Neural progenitor cell (in vitro differentiated cells): ENCODE measurements at regions not wholly inside any gene's neighbourhood (a gene's known extent, or its start where the extent isn't known, plus 50 kb on each side); places are given as distances from the start of the nearest gene placed in this dataset.

ENCODE experiments used
- DNase-seq: peaks from one replicate; pipeline ENCODE4 v3.0.0-alpha.2; 2016; ENCODE audit warnings: low spot score
- H2AFZ ChIP-seq: fragments of 200-600 bp; sonication (generic); replicated peaks from 2 replicates; pipeline ENCODE4 v1.6.1; 2016; ENCODE audit warnings: antibody characterized with exemption
- H3F3A ChIP-seq: fragments of 200-600 bp; sonication (generic); 2 replicates; pipeline ENCODE4 v1.6.1; 2016; ENCODE audit warnings: antibody characterized with exemption, low read depth
- H3K27ac ChIP-seq: fragments of 200-600 bp; sonication (generic); 2 replicates; pipeline ENCODE4 v1.5.1; 2016; ENCODE audit warnings: mild to moderate bottlenecking
- H3K27me3 ChIP-seq: fragments of 200-600 bp; sonication (generic); 2 replicates; pipeline ENCODE4 v1.6.1; 2016; ENCODE audit warnings: mild to moderate bottlenecking, moderate library complexity
- H3K36me3 ChIP-seq: fragments of 200-600 bp; sonication (generic); 2 replicates; pipeline ENCODE4 v1.5.1; 2016
- H3K4me1 ChIP-seq: fragments of 200-600 bp; sonication (generic); 2 replicates; pipeline ENCODE4 v1.6.1; 2016; ENCODE audit warnings: mixed run types
- H3K4me2 ChIP-seq: fragments of 200-600 bp; sonication (generic); 2 replicates; pipeline ENCODE4 v1.6.1; 2016
- H3K4me3 ChIP-seq: fragments of 200-600 bp; sonication (generic); 2 replicates; pipeline ENCODE4 v1.5.1; 2016
- H3K79me2 ChIP-seq: fragments of 200-600 bp; sonication (generic); 2 replicates; pipeline ENCODE4 v1.6.1; 2016; ENCODE audit warnings: low read depth
- H3K9ac ChIP-seq: fragments of 200-600 bp; sonication (generic); 2 replicates; pipeline ENCODE4 v1.6.1; 2016
- H3K9me3 ChIP-seq: fragments of 200-600 bp; sonication (generic); 2 replicates; pipeline ENCODE4 v1.5.1; 2016; ENCODE audit warnings: low read depth
- H4K20me1 ChIP-seq: fragments of 200-600 bp; sonication (generic); 2 replicates; pipeline ENCODE4 v1.6.1; 2016; ENCODE audit warnings: low read depth
- H3K27ac Mint-ChIP-seq: 3 replicates; pipeline ENCODE4 v1.8.0; 2021; ENCODE audit warnings: mixed read lengths
- H3K27me3 Mint-ChIP-seq: 2 replicates; pipeline ENCODE4 v1.8.0; 2022; ENCODE audit warnings: low read depth, mild to moderate bottlenecking, inconsistent platforms, moderate library complexity, mixed read lengths; ENCODE audit not compliant: insufficient read depth
- H3K36me3 Mint-ChIP-seq: 3 replicates; pipeline ENCODE4 v1.8.0; 2021; ENCODE audit warnings: mixed read lengths
- H3K4me1 Mint-ChIP-seq: 3 replicates; pipeline ENCODE4 v1.8.0; 2021; ENCODE audit warnings: mixed read lengths
- H3K4me3 Mint-ChIP-seq: 3 replicates; pipeline ENCODE4 v1.8.0; 2021; ENCODE audit warnings: mild to moderate bottlenecking, moderate library complexity, mixed read lengths
- H3K9me3 Mint-ChIP-seq: 3 replicates; pipeline ENCODE4 v1.8.0; 2020; ENCODE audit warnings: mixed read lengths
- EZH2 ChIP-seq: fragments of 200-600 bp; sonication (generic); IDR thresholded peaks from 2 replicates; pipeline ENCODE4 v1.6.1; 2017; ENCODE audit warnings: antibody characterized with exemption, mild to moderate bottlenecking, moderate library complexity
- EZH2phosphoT487 ChIP-seq: fragments of 200-600 bp; sonication (generic); IDR thresholded peaks from 2 replicates; pipeline ENCODE4 v1.6.1; 2017; ENCODE audit warnings: antibody characterized with exemption
- TF ChIP-seq, protein P1 (sequence below): fragments of 200-600 bp; sonication (generic); IDR thresholded peaks from 2 replicates; pipeline ENCODE4 v1.5.1; 2017; ENCODE audit warnings: antibody characterized with exemption, mild to moderate bottlenecking

DNA sequence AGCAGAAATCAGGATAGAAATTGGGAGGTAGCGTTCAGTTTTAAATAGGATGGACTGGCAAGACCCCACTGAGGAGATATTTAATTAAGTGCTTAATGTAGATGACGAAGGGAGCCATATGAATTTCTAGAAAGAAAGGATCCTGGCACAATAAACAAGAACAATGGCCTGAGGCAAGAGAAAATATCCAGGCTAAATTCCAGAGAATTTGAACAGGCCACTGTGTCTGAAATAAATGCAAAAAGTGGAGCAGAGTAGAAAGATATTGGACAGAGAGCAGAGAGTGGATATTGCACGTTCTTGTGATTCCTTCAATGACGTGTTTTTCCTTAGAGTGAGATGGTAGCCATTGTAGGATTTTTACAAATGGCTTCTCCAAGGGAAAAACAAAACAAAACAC lies 1504.8 kb downstream of the C4orf33 start:
- Histone ChIP-seq H3K9ac (no peak overlapping the region), H3K36me3 (no peaks in the 10 kb centered on the region), H3K27ac (no peak overlapping the region), H3K9me3 (no peaks in the 10 kb centered on the region), H3K4me3 (no peak overlapping the region), H3K79me2 (no peaks in the 10 kb centered on the region), H3F3A (no peaks in the 10 kb centered on the region), H4K20me1 (no peaks in the 10 kb centered on the region), H3K4me2 (no peak overlapping the region), H2AFZ (no peak overlapping the region), H3K4me1 (peaks cover 8% of the 10 kb centered on the region), H3K27me3 (no peaks in the 10 kb centered on the region)
- no peaks in the 10 kb centered on the region for H3K36me3 Mint-ChIP-seq
- H3K27ac Mint-ChIP-seq: no peak overlapping the region
- DNase-seq: no peak
- H3K4me3 Mint-ChIP-seq: no peak overlapping the region
- H3K4me1 Mint-ChIP-seq: peaks cover 4% of the 10 kb centered on the region
- H3K9me3 Mint-ChIP-seq: no peaks in the 10 kb centered on the region
- no peak for TF ChIP-seq EZH2phosphoT487
- TF ChIP-seq, protein P1, sequence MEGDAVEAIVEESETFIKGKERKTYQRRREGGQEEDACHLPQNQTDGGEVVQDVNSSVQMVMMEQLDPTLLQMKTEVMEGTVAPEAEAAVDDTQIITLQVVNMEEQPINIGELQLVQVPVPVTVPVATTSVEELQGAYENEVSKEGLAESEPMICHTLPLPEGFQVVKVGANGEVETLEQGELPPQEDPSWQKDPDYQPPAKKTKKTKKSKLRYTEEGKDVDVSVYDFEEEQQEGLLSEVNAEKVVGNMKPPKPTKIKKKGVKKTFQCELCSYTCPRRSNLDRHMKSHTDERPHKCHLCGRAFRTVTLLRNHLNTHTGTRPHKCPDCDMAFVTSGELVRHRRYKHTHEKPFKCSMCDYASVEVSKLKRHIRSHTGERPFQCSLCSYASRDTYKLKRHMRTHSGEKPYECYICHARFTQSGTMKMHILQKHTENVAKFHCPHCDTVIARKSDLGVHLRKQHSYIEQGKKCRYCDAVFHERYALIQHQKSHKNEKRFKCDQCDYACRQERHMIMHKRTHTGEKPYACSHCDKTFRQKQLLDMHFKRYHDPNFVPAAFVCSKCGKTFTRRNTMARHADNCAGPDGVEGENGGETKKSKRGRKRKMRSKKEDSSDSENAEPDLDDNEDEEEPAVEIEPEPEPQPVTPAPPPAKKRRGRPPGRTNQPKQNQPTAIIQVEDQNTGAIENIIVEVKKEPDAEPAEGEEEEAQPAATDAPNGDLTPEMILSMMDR: no peak
- no peak for TF ChIP-seq EZH2
- H3K27me3 Mint-ChIP-seq: no peaks in the 10 kb centered on the region

DNA sequence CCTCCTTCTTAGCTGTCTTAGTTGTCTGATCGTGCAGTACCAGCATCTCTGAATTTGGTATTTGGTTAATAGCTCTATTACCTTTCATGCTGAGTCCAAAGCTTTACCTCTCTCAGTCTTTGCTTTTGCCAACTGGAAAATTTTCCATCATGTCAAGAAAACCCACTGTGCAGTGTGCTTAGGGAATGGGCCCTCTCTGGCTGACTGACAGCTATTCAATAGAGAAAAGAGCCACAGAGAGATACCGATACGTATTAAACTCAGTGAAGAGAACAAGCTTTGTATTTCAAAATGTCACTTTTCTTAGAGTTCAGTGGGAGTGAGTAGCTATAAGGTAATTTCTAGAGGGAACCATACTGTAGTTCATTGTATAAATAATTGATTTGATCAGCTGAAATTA lies 1507.1 kb downstream of the C4orf33 start:
- Histone ChIP-seq H3K9me3 (no peaks in the 10 kb centered on the region), H3K4me3 (no peak overlapping the region), H4K20me1 (no peaks in the 10 kb centered on the region), H3K27ac (no peak overlapping the region), H2AFZ (peak overlapping the region; percentile 69), H3F3A (no peaks in the 10 kb centered on the region), H3K4me1 (peaks cover 8% of the 10 kb centered on the region), H3K27me3 (no peaks in the 10 kb centered on the region), H3K36me3 (no peaks in the 10 kb centered on the region), H3K9ac (no peak overlapping the region), H3K79me2 (no peaks in the 10 kb centered on the region), H3K4me2 (no peak overlapping the region)
- Mint-ChIP-seq H3K4me1 (peaks cover 4% of the 10 kb centered on the region), H3K36me3 (no peaks in the 10 kb centered on the region), H3K27ac (no peak overlapping the region), H3K9me3 (no peaks in the 10 kb centered on the region), H3K27me3 (no peaks in the 10 kb centered on the region), H3K4me3 (no peak overlapping the region)
- no peak for TF ChIP-seq EZH2phosphoT487
- TF ChIP-seq, protein P1: no peak
- no peak for TF ChIP-seq EZH2
- DNase-seq: no peak

DNA sequence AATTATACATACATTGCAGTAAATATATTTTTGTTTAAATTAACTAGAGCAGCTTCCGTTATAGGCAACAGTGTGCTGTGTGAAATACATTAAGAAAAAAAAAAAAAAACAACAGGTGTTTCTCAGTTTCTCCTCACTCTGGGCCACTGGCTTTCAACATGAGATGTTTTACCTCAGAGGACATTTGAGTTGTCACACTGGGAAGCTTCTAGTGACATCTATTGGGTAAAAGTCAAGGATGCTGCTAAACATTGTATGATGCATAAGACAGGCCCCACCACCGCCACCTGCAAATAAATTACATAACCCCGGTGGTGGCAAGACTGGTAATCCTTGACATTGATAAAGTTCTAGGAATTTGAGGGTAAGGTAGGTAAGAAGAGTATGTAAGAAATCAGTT lies 1512.2 kb downstream of the C4orf33 start:
- Histone ChIP-seq H3K9me3 (no peaks in the 10 kb centered on the region), H3K9ac (no peak overlapping the region), H2AFZ (no peak overlapping the region)

More for the DNA sequence above, 1512.2 kb downstream of the C4orf33 start:
- H3K27me3 Mint-ChIP-seq: no peaks in the 10 kb centered on the region
- H3K4me2 ChIP-seq: no peak overlapping the region
- H3K36me3 ChIP-seq: no peaks in the 10 kb centered on the region
- TF ChIP-seq EZH2phosphoT487: no peak
- TF ChIP-seq, protein P1: no peak
- TF ChIP-seq EZH2: no peak
- no peaks in the 10 kb centered on the region for H3K4me1 ChIP-seq
- no peak overlapping the region for H3K4me3 ChIP-seq
- H3K4me3 Mint-ChIP-seq: no peak overlapping the region
- no peak for DNase-seq
- H3K4me1 Mint-ChIP-seq: peaks cover 1% of the 10 kb centered on the region
- H3K27ac Mint-ChIP-seq: no peak overlapping the region
- H3K9me3 Mint-ChIP-seq: no peaks in the 10 kb centered on the region
- H3K79me2 ChIP-seq: no peaks in the 10 kb centered on the region
- no peaks in the 10 kb centered on the region for H4K20me1 ChIP-seq
- no peaks in the 10 kb centered on the region for H3F3A ChIP-seq
- H3K27ac ChIP-seq: no peak overlapping the region
- H3K36me3 Mint-ChIP-seq: no peaks in the 10 kb centered on the region
- H3K27me3 ChIP-seq: no peaks in the 10 kb centered on the region
